ENCODE measurements at regions not wholly inside any gene's neighbourhood (a gene's known extent, or its start where the extent isn't known, plus 50 kb on each side); places are given as distances from the start of the nearest gene placed in this dataset.
A peak's percentile ranks its signal among the peaks of the same experiment; 100 is the strongest.
"Not testable (repeated sequence)": the region's sequence is repeated elsewhere in the genome, so short reads cannot be mapped to it uniquely, and the experiment has no call there.

GRCh38 chrX:107296184-107296583 lies 89.8 kb downstream of the DNAAF6 start:
- H3K4me3 Mint-ChIP-seq; POLR2A ChIA-PET; H3K9me3 Mint-ChIP-seq; H3K4me1 Mint-ChIP-seq; H3K27me3 Mint-ChIP-seq; H3K36me3 Mint-ChIP-seq; DNase-seq; ATAC-seq (ENCODE audit: low read depth); H3K27ac Mint-ChIP-seq: not testable (repeated sequence)

DNA sequence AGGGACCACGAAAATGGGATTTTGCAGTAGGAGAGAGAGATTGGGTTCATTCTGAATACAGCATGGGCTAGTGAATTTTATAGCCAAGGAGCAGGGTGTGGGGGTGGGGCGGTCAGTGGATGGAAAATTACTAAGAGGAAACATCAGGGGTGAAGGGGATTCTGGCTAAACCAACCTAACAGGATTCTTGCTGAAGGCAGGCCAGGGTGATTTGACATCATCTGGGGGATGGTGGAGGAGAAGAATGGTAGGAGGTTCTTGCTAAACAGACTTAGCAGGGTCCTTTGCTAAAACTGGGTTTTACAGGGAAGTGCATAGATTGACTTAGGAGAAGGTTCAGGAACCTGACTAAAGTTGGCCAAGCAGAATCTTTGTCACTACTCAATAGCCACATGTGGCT lies 91.9 kb downstream of the DNAAF6 start:
- POLR2A ChIA-PET, result no interaction called here
- Mint-ChIP-seq H3K27ac (no peak overlapping the region), H3K4me3 (no peak overlapping the region), H3K4me1 (no peaks in the 10 kb centered on the region), H3K36me3 (no peaks in the 10 kb centered on the region), H3K27me3 (peaks cover 3% of the 10 kb centered on the region), H3K9me3 (no peaks in the 10 kb centered on the region)
- ATAC-seq (ENCODE audit: low read depth) (no peak), DNase-seq (no peak)

DNA sequence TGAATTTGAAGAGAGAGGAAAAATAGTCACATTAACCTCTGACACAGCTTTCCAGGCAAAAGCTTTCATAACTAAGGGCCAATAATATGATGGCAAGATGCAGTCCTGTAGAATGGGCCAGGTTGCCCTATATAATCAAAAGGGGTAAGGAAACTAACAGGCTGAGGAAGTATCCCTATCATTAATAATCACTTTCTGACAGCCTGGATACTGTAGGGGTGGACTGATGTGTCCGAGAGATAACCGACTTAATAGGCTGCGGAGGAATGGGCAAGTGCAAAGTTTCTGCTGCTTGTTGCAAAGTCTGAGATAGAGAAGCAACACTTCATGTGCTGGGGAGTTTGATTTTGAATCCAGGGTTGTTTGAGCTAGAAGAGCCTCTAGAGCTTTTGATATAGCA lies 94.8 kb downstream of the DNAAF6 start:
- H3K9me3 Mint-ChIP-seq, result no peaks in the 10 kb centered on the region
- POLR2A ChIA-PET, result no interaction called here
- ATAC-seq (ENCODE audit: low read depth) (no peak), DNase-seq (no peak)
- no peaks in the 10 kb centered on the region for H3K4me1 Mint-ChIP-seq
- no peak overlapping the region for H3K4me3 Mint-ChIP-seq
- H3K27me3 Mint-ChIP-seq, result peaks cover 3% of the 10 kb centered on the region
- H3K27ac Mint-ChIP-seq, result no peak overlapping the region
- no peaks in the 10 kb centered on the region for H3K36me3 Mint-ChIP-seq

GRCh38 chrX:107304141-107304540 lies 97.7 kb downstream of the DNAAF6 start:
- ATAC-seq (ENCODE audit: low read depth) (no peak), DNase-seq (no peak)
- no peak overlapping the region for H3K4me3 Mint-ChIP-seq
- no peaks in the 10 kb centered on the region for H3K9me3 Mint-ChIP-seq
- H3K4me1 Mint-ChIP-seq, result no peaks in the 10 kb centered on the region
- H3K36me3 Mint-ChIP-seq, result no peaks in the 10 kb centered on the region
- peaks cover 4% of the 10 kb centered on the region for H3K27me3 Mint-ChIP-seq
- POLR2A ChIA-PET, result no interaction called here
- H3K27ac Mint-ChIP-seq, result no peak overlapping the region

DNA sequence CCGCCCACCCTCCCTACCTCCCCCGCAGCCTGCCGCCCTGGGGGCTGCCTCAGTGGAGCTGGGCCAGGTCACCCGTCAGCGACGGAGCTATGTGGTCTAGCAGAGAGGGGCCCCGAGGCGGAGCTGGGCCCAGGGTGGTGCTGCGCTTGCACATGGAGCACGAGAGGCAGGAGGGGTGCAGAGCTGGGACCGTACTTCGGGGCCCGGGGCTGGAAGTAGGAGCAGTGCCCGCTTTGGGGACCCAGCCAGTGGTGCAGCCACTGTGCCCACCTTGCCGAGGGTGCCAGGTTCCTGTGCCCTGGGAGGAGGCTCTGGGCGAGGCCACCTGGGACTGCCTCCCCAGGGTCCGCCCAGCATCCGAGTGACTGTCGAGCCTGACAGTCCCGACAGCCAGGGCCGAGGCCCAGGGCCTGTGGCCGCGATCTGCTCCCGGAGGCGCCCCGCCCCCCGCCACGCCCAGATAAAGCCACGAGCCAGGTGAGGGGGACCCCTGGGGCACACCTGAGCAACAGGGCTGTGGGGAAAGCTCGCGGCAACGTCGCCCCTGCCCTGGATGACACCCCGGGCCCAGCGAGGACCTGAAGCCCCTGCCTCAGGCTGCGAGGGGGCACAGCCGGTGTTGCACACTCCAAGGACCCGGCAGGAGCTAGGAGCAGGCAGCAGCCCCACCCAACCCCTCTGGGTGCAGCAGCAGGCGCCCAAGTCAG lies 117.5 kb downstream of the DNAAF6 start:
- no peak for ATAC-seq (ENCODE audit: low read depth)
- no peaks in the 10 kb centered on the region for H3K27me3 Mint-ChIP-seq
- H3K4me3 Mint-ChIP-seq, result no peak overlapping the region

DNA sequence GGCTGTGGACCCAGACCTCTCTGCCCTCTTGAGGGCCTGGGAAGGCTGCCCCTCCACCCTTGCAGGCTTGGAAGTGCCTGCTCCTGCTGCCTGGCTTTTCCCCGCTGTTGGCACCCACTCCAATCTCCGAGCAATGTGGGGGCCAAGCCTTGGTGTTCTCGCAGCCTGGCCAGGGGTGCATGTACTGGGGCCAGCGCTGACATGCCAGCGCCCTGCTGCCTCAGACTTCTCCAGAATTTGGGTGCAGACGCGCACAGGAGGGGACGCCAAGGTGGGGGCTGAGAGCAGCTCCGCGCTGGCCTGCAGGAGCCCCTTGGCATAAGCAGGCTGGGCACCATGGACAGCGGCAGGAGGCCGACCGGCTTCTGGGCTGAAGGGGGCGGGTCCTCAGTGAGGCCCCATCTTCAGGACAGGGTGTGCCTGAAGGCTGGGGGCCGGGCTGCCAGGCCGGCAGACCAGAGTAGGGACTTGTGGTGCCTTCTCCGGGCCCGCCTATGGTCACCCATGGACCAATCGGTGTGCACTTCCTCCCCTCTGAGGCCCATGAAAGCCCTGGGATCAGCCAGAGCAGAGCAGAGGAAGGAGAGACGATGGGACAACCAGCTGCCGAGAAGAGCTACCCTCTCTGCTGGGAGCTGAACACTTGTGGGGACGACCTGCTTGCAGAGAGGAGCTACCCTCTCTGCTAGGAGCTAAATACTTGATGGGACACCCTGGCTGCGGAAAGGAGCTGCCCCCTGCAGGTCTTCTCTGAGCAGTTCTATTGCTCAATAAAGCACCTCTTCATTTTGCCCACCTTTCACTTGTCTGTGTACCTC lies 118.3 kb downstream of the DNAAF6 start:
- no peaks in the 10 kb centered on the region for H3K27me3 Mint-ChIP-seq
- POLR2A ChIA-PET, result no interaction called here
- H3K4me3 Mint-ChIP-seq, result no peak overlapping the region
- DNase-seq (peak; percentile 35), ATAC-seq (ENCODE audit: low read depth) (peak; percentile 36)
- H3K9me3 Mint-ChIP-seq, result no peaks in the 10 kb centered on the region
- no peak overlapping the region for H3K27ac Mint-ChIP-seq
- no peaks in the 10 kb centered on the region for H3K36me3 Mint-ChIP-seq
- H3K4me1 Mint-ChIP-seq, result no peaks in the 10 kb centered on the region

More for the DNA sequence above, 117.5 kb downstream of the DNAAF6 start:
- no peaks in the 10 kb centered on the region for H3K36me3 Mint-ChIP-seq
- H3K27ac Mint-ChIP-seq, result no peak overlapping the region
- H3K9me3 Mint-ChIP-seq, result no peaks in the 10 kb centered on the region
- no peak for DNase-seq
- H3K4me1 Mint-ChIP-seq, result no peaks in the 10 kb centered on the region
- POLR2A ChIA-PET, result no interaction called here

GRCh38 chrX:107325467-107325866 lies 119.1 kb downstream of the DNAAF6 start:
- Mint-ChIP-seq H3K4me1 (no peaks in the 10 kb centered on the region), H3K27ac (no peak overlapping the region), H3K4me3 (no peak overlapping the region), H3K9me3 (no peaks in the 10 kb centered on the region), H3K36me3 (no peaks in the 10 kb centered on the region), H3K27me3 (no peaks in the 10 kb centered on the region)
- ATAC-seq (ENCODE audit: low read depth) (no peak), DNase-seq (no peak)
- POLR2A ChIA-PET, result no interaction called here

- POLR2A ChIA-PET, result no interaction called here
- Mint-ChIP-seq H3K27ac (no peak overlapping the region), H3K27me3 (peaks cover 2% of the 10 kb centered on the region), H3K4me3 (no peak overlapping the region), H3K36me3 (no peaks in the 10 kb centered on the region), H3K4me1 (no peaks in the 10 kb centered on the region), H3K9me3 (no peaks in the 10 kb centered on the region)
- no peak for ATAC-seq (ENCODE audit: low read depth)
- no peak for DNase-seq
These were observed 101.4 kb upstream of the FRMPD3 start for GRCh38 chrX:107348051-107348450.

- Mint-ChIP-seq H3K27ac (no peak overlapping the region), H3K4me1 (no peaks in the 10 kb centered on the region), H3K4me3 (no peak overlapping the region), H3K27me3 (peaks cover 2% of the 10 kb centered on the region), H3K9me3 (no peaks in the 10 kb centered on the region), H3K36me3 (no peaks in the 10 kb centered on the region)
- POLR2A ChIA-PET, result no interaction called here
- ATAC-seq (ENCODE audit: low read depth) (no peak), DNase-seq (no peak)
These were observed 100.5 kb upstream of the FRMPD3 start for GRCh38 chrX:107348990-107349389.

DNA sequence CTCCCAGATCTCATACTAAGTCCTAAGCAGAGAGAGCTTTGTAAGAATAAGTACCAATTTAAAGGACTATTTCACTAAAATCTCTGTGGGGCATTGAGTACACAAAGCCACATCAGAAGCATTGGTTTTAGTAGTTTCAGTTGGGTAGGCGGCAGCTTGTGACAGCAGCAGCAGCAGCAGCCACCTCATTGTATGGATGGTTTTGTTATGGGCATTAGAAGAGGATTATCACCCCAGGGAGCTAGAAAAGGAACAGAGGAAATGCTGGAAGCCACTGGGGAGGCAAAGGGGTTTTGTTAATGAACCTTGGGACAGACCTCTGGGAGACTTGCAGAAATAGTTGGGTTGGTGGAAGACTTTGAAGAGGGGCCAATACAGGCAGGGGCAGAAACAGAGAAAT lies 93.9 kb upstream of the FRMPD3 start:
- no peaks in the 10 kb centered on the region for H3K9me3 Mint-ChIP-seq
- DNase-seq, result no peak
- POLR2A ChIA-PET, result no interaction called here
- no peak overlapping the region for H3K27ac Mint-ChIP-seq
- no peaks in the 10 kb centered on the region for H3K36me3 Mint-ChIP-seq
- peaks cover 2% of the 10 kb centered on the region for H3K4me1 Mint-ChIP-seq
- peaks cover 6% of the 10 kb centered on the region for H3K27me3 Mint-ChIP-seq
- ATAC-seq (ENCODE audit: low read depth), result no peak
- H3K4me3 Mint-ChIP-seq, result no peak overlapping the region

DNA sequence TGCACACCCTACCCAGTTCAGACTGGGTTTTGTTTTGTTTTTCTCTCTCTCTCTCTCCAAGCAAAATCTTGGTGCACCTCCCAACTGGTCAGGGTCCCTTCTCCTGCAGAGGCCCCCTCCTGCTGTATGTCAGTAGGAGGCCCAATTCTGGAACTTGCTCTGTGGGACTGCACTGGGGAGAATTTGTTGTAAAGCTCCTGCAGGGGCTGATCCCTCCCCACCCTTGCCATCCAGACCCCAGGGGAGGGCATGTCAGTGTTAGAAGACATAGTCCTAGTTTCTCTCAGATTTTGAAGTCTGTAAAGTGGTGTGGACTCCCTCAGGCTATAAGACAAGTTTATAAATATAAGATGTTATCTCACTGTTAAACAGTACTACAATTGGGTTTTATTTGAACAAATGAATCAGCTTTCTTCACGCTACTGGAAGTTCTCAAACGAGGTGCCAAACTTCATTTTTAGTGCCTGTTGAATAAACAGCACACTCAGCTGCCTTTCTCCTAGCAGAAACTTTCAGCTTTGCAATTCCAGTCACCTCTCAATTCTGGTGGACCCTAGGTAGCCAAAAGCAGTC lies 88.6 kb upstream of the FRMPD3 start:
- DNase-seq (no peak), ATAC-seq (ENCODE audit: low read depth) (no peak)
- H3K27ac Mint-ChIP-seq, result no peak overlapping the region
- no peaks in the 10 kb centered on the region for H3K9me3 Mint-ChIP-seq
- H3K36me3 Mint-ChIP-seq, result no peaks in the 10 kb centered on the region
- H3K4me3 Mint-ChIP-seq, result no peak overlapping the region
- POLR2A ChIA-PET, result no interaction called here
- peaks cover 2% of the 10 kb centered on the region for H3K4me1 Mint-ChIP-seq
- H3K27me3 Mint-ChIP-seq, result peaks cover 11% of the 10 kb centered on the region

DNA sequence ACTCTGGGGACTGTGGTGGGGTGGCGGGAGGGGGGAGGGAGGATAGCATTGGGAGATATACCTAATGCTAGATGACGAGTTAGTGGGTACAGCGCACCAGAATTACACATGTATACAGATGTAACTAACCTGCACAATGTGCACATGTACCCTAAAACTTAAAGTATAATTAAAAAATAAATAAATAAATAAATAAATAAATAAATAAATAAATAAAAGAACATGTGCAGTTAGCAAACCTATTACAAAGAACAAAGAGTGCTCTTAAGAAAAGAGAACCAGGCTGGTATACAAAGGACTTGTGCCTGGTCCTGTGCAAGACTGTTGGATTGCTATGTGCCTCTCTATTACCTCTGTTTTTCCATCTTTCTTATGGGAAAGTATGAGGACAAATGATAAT lies 79.3 kb upstream of the FRMPD3 start:
- H3K27me3 Mint-ChIP-seq; H3K27ac Mint-ChIP-seq; POLR2A ChIA-PET; H3K4me3 Mint-ChIP-seq; H3K9me3 Mint-ChIP-seq; H3K4me1 Mint-ChIP-seq; H3K36me3 Mint-ChIP-seq; ATAC-seq (ENCODE audit: low read depth); DNase-seq: not testable (repeated sequence)

DNA sequence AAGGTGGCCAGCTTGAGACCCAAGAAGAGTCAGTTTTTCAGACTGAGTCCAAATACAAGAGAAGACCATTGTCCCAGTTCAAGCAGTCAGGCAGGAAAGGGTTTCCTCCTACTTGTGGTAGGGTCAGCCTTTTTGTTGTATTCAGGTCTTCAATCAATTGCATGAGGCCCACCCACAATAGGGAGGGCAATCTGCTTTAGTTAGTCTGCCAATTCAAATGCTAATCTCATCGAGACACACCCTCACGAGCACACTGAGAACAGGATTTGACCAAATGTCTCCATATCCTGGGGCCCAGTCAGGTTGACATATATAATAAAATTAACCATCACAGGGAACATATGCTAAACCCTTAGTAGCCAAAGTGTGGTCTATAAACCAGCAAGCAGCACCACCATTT lies 75.3 kb upstream of the FRMPD3 start:
- H3K4me3 Mint-ChIP-seq, result no peak overlapping the region
- peaks cover 3% of the 10 kb centered on the region for H3K27me3 Mint-ChIP-seq
- POLR2A ChIA-PET, result no interaction called here
- no peaks in the 10 kb centered on the region for H3K4me1 Mint-ChIP-seq
- H3K9me3 Mint-ChIP-seq, result no peaks in the 10 kb centered on the region
- no peaks in the 10 kb centered on the region for H3K36me3 Mint-ChIP-seq
- DNase-seq, result no peak
- ATAC-seq (ENCODE audit: low read depth), result no peak
- H3K27ac Mint-ChIP-seq, result no peak overlapping the region

GRCh38 chrX:107374831-107375230 lies 74.6 kb upstream of the FRMPD3 start:
- DNase-seq (no peak), ATAC-seq (ENCODE audit: low read depth) (no peak)
- Mint-ChIP-seq H3K4me1 (no peaks in the 10 kb centered on the region), H3K27ac (no peak overlapping the region), H3K4me3 (no peak overlapping the region), H3K27me3 (peaks cover 7% of the 10 kb centered on the region), H3K36me3 (no peaks in the 10 kb centered on the region), H3K9me3 (no peaks in the 10 kb centered on the region)
- POLR2A ChIA-PET, result no interaction called here

Measured in activated naive CD8-positive, alpha-beta T cell treated with anti-CD3 and anti-CD28 coated beads, Interleukin-2, amount 10 ng/mL, durations not matched to agents 7 days and 5 days (primary cell).